Astrocyte of the cerebellum (primary cell): ENCODE measurements at regions not wholly inside any gene's neighbourhood (a gene's known extent, or its start where the extent isn't known, plus 50 kb on each side); places are given as distances from the start of the nearest gene placed in this dataset.

ENCODE experiments used
- DNase-seq: peaks from one replicate; pipeline ENCODE4 v3.0.0-alpha.2; 2011; ENCODE audit warnings: low read depth
- H3K4me3 ChIP-seq: 2 replicates; pipeline ENCODE4 v1.5.1; 2011; ENCODE audit warnings: mild to moderate bottlenecking, low read depth, low read length, moderate library complexity
- CTCF ChIP-seq: IDR thresholded peaks from 2 replicates; pipeline ENCODE4 v1.5.1; 2012; ENCODE audit warnings: low read length, low read depth, moderate library complexity, mild to moderate bottlenecking; ENCODE audit errors: missing control alignments
- in situ Hi-C: cut with HindIII; loops from 2 replicates; pipeline ENCODE4 v1.10.0; 2017; ENCODE audit warnings: low sequenced_read_pairs

- no peak overlapping the region for H3K4me3 ChIP-seq
- in situ Hi-C loops = loop anchor here (5.0 kb wide), 1 partner anchor 59 kb away; no protein-coding TSS in a partner anchor
- no peak for DNase-seq
- no peak for TF ChIP-seq CTCF
These were observed 246.6 kb upstream of the APCDD1 start for GRCh38 chr18:10207682-10208345.

GRCh38 chr18:10209302-10209701 is 245.1 kb upstream of the APCDD1 start:
- H3K4me3 ChIP-seq = no peak overlapping the region
- TF ChIP-seq CTCF = no peak
- in situ Hi-C loops = loop anchor here (5.0 kb wide), 1 partner anchor 58 kb away; no protein-coding TSS in a partner anchor

GRCh38 chr18:10210057-10210633 is 244.3 kb upstream of the APCDD1 start:
- H3K4me3 ChIP-seq = no peak overlapping the region
- DNase-seq = no peak
- TF ChIP-seq CTCF = no peak
- in situ Hi-C loops = no loop called here

More at GRCh38 chr18:10209302-10209701, 245.1 kb upstream of the APCDD1 start:
- no peak for DNase-seq

GRCh38 chr18:10213526-10213925 is 240.9 kb upstream of the APCDD1 start:
- in situ Hi-C loops = no loop called here
- no peak for TF ChIP-seq CTCF
- no peak for DNase-seq
- H3K4me3 ChIP-seq = no peak overlapping the region

GRCh38 chr18:10215446-10215845 is 239.0 kb upstream of the APCDD1 start:
- in situ Hi-C loops = no loop called here
- DNase-seq = no peak
- no peak overlapping the region for H3K4me3 ChIP-seq
- no peak for TF ChIP-seq CTCF

GRCh38 chr18:10216791-10217190 is 237.6 kb upstream of the APCDD1 start:
- in situ Hi-C loops = no loop called here
- no peak overlapping the region for H3K4me3 ChIP-seq
- DNase-seq = no peak
- no peak for TF ChIP-seq CTCF
